ENCODE measurements at regions not wholly inside any gene's neighbourhood (a gene's known extent, or its start where the extent isn't known, plus 50 kb on each side); places are given as distances from the start of the nearest gene placed in this dataset.

GRCh38 chr21:38696579-38696978 is 109.2 kb upstream of the ETS2 start:
- no peak for TF ChIP-seq POLR2A (conservative IDR thresholded peaks at IDR 0.05)
- TF ChIP-seq ZKSCAN3 (CRISPR knock-in tag; IDR thresholded peaks at IDR 0.05), result no peak
- TF ChIP-seq, protein P1, sequence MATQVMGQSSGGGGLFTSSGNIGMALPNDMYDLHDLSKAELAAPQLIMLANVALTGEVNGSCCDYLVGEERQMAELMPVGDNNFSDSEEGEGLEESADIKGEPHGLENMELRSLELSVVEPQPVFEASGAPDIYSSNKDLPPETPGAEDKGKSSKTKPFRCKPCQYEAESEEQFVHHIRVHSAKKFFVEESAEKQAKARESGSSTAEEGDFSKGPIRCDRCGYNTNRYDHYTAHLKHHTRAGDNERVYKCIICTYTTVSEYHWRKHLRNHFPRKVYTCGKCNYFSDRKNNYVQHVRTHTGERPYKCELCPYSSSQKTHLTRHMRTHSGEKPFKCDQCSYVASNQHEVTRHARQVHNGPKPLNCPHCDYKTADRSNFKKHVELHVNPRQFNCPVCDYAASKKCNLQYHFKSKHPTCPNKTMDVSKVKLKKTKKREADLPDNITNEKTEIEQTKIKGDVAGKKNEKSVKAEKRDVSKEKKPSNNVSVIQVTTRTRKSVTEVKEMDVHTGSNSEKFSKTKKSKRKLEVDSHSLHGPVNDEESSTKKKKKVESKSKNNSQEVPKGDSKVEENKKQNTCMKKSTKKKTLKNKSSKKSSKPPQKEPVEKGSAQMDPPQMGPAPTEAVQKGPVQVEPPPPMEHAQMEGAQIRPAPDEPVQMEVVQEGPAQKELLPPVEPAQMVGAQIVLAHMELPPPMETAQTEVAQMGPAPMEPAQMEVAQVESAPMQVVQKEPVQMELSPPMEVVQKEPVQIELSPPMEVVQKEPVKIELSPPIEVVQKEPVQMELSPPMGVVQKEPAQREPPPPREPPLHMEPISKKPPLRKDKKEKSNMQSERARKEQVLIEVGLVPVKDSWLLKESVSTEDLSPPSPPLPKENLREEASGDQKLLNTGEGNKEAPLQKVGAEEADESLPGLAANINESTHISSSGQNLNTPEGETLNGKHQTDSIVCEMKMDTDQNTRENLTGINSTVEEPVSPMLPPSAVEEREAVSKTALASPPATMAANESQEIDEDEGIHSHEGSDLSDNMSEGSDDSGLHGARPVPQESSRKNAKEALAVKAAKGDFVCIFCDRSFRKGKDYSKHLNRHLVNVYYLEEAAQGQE (IDR thresholded peaks at IDR 0.05; ENCODE audit: borderline replicate concordance), result no peak
- TF ChIP-seq, protein P1 (CRISPR knock-in tag; IDR thresholded peaks at IDR 0.05; ENCODE audit: low read depth), result no peak
- no peak for TF ChIP-seq RBM22 (IDR thresholded peaks at IDR 0.05; ENCODE audit: low read depth, low read length, poor library complexity, severe bottlenecking)
- no peak for TF ChIP-seq TAF1 (IDR thresholded peaks at IDR 0.05; ENCODE audit: control insufficient read depth, extremely low read depth, insufficient read depth, low read length, severe bottlenecking)
- no peak for TF ChIP-seq POLR2AphosphoS5 (IDR thresholded peaks at IDR 0.05; ENCODE audit: control insufficient read depth, insufficient read depth, low read depth, low read length)
- no peak for TF ChIP-seq HDAC1 (IDR thresholded peaks at IDR 0.05)
- TF ChIP-seq USF1 (CRISPR knock-in tag; IDR thresholded peaks at IDR 0.05), result no peak
